ENCODE measurements at regions not wholly inside any gene's neighbourhood (a gene's known extent, or its start where the extent isn't known, plus 50 kb on each side); places are given as distances from the start of the nearest gene placed in this dataset.

DNA sequence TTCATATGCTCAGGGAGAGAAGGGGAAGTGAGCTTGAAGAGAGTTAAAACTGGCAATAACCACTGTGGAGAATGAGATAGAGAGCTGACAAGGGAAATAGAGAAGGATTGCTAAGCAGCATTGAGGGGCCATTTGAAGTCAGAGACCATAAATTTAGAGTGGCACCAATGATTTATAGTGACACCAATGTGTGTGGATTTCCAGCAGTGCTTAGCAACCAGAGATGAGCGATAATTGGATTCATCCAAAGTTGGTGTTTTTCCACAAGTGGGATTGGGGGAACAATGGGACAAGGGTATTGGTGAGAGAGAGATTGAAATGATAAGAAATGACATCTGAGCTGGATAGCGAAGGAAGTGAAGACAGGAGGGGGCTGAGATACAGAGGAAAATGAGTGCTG, 114.1 kb downstream of the C1orf94 start:
- no peak for TF ChIP-seq CTCF (IDR thresholded peaks at IDR 0.05; ENCODE audit: low read depth, low read length)
- TF ChIP-seq EZH2phosphoT487 (IDR thresholded peaks at IDR 0.05; ENCODE audit: low read depth): no peak

All from OCI-LY3 (cell line).